ENCODE measurements at regions not wholly inside any gene's neighbourhood (a gene's known extent, or its start where the extent isn't known, plus 50 kb on each side); places are given as distances from the start of the nearest gene placed in this dataset.

DNA sequence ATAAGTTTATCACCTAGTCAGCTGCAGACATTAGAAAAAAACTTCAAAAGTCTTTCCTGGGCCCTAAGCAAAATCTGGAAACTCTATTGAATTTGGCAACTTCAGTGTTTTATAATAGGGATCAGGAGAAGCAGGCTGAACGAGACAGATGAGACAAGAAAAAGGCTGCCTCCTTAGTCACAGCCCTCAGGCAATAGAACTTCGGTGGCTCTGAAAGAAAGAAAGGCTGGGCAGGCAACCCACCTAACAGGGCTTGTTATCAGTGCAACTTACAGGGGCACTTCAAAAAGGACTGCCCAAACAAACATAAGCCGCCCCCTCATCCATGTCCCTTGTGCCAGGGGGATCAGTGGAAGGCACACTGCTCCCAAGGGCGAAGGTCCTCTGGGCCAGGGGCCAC lies 657.9 kb upstream of the HS3ST5 start:
- Histone ChIP-seq H3K4me1 (replicated peaks in 1 of 4; ENCODE audit: control insufficient read depth in 3 of 4, insufficient read depth in 4 of 4, low read length in 3 of 4) (peaks cover 0 to 5% (median 2%) of the 10 kb centered on the region in 4 experiments; a peak in 3 of 7 replicates), H3K9ac (replicated peaks in 1 of 4; ENCODE audit: extremely low read depth in 1 of 4, low read depth in 3 of 4, low read length in 3 of 4) (no peak overlapping the region), H3K14ac (ENCODE audit: insufficient read length) (no peak overlapping the region), H2AK5ac (ENCODE audit: low read depth, low read length) (no peak overlapping the region), H3K4me3 (ENCODE audit: extremely low read depth in 1 of 4, insufficient read depth in 2 of 4, low read depth in 3 of 4, low read length in 4 of 4) (no peak overlapping the region), H2BK12ac (ENCODE audit: low read depth, low read length) (no peak overlapping the region), H3K4ac (replicated peaks; ENCODE audit: insufficient read length, low read depth, low read length) (no peak overlapping the region), H2BK120ac (replicated peaks; ENCODE audit: low read depth, low read length) (no peak overlapping the region), H2BK20ac (ENCODE audit: low read length) (no peak overlapping the region), H3K36me3 (ENCODE audit: control insufficient read depth in 2 of 4, insufficient read depth in 4 of 4, low read length in 3 of 4) (no peaks in the 10 kb centered on the region; a peak in 1 of 8 replicates), H3K18ac (ENCODE audit: extremely low read depth, low read length) (no peak overlapping the region), H2AFZ (ENCODE audit: low read length) (no peak overlapping the region), H2BK5ac (ENCODE audit: low read depth, low read length) (no peak overlapping the region), H2BK15ac (ENCODE audit: low read length) (no peak overlapping the region), H4K5ac (ENCODE audit: insufficient read length, low read depth, low read length) (no peak overlapping the region), H4K20me1 (replicated peaks in 1 of 2; ENCODE audit: control insufficient read depth in 1 of 2, insufficient read depth in 2 of 2, low read length in 2 of 2) (no peaks in the 10 kb centered on the region), H3K79me1 (ENCODE audit: low read depth, low read length) (no peaks in the 10 kb centered on the region), H3K4me2 (ENCODE audit: insufficient read depth in 1 of 2, low read depth in 2 of 2, low read length in 2 of 2) (no peak overlapping the region), H3K27ac (ENCODE audit: low read depth, low read length) (no peak overlapping the region), H3K79me2 (ENCODE audit: control insufficient read depth in 1 of 2, insufficient read depth in 2 of 2, low read length in 2 of 2) (no peaks in the 10 kb centered on the region), H4K91ac (replicated peaks; ENCODE audit: insufficient read length, low read length) (no peak overlapping the region), H3K56ac (replicated peaks; ENCODE audit: insufficient read length, low read depth, low read length) (no peak overlapping the region), H3K23me2 (ENCODE audit: low read depth, low read length) (no peaks in the 10 kb centered on the region), H4K8ac (ENCODE audit: extremely low read depth, insufficient read depth, low read length) (no peak overlapping the region), H3K27me3 (replicated peaks in 1 of 4; ENCODE audit: control insufficient read depth in 3 of 4, extremely low read depth in 1 of 4, insufficient read depth in 3 of 4, low read length in 3 of 4) (no peaks in the 10 kb centered on the region), H3K23ac (ENCODE audit: insufficient read length) (no peak overlapping the region), H3K9me3 (ENCODE audit: insufficient read depth in 2 of 2, low read depth in 1 of 2, low read length in 1 of 2) (no peaks in the 10 kb centered on the region; a peak in 1 of 4 replicates)
- ChIA-PET CTCF (ENCODE audit: partially characterized antibody) (interaction anchor here (0.6 kb wide), 1 partner anchor 900 kb away, joined by 3 read pairs; no protein-coding TSS in a partner anchor), POLR2A (ENCODE audit: partially characterized antibody) (no interaction called here)
- DNase-seq (ENCODE audit: low read depth in 1 of 2, low spot score in 2 of 2) (no peak), FAIRE-seq (no peak)
- 81% methylated on average over 4 of the region's 4 CpGs; no CpG with 5 or more reads in 1 of the 2 experiments for WGBS, 2 experiments (ENCODE audit: extremely low coverage in 1 of 2, insufficient coverage in 1 of 2, insufficient read length in 1 of 2, insufficient replicate concordance in 2 of 2, low coverage in 1 of 2, low lambda C conversion rate in 2 of 2, missing lambda C conversion rate in 1 of 2)
- TF ChIP-seq FOSL1 (IDR thresholded peaks at IDR 0.05; ENCODE audit: insufficient read depth, low read depth, low read length) (no peak), EGR1 (IDR thresholded peaks at IDR 0.05; ENCODE audit: borderline replicate concordance, low read depth, low read length) (no peak), HDAC2 (IDR thresholded peaks at IDR 0.05; ENCODE audit: borderline replicate concordance in 1 of 2, low read depth in 2 of 2, low read length in 2 of 2) (no peak), SIX5 (IDR thresholded peaks at IDR 0.05; ENCODE audit: low read depth, low read length) (no peak), MAFK (IDR thresholded peaks at IDR 0.05; ENCODE audit: low read depth, low read length) (no peak)
- TF ChIP-seq, protein P1, sequence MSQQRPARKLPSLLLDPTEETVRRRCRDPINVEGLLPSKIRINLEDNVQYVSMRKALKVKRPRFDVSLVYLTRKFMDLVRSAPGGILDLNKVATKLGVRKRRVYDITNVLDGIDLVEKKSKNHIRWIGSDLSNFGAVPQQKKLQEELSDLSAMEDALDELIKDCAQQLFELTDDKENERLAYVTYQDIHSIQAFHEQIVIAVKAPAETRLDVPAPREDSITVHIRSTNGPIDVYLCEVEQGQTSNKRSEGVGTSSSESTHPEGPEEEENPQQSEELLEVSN (IDR thresholded peaks at IDR 0.05), result no peak
- TF ChIP-seq, protein P2, sequence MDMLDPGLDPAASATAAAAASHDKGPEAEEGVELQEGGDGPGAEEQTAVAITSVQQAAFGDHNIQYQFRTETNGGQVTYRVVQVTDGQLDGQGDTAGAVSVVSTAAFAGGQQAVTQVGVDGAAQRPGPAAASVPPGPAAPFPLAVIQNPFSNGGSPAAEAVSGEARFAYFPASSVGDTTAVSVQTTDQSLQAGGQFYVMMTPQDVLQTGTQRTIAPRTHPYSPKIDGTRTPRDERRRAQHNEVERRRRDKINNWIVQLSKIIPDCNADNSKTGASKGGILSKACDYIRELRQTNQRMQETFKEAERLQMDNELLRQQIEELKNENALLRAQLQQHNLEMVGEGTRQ (IDR thresholded peaks at IDR 0.05; ENCODE audit: low read length), result no peak
